ENCODE measurements at regions not wholly inside any gene's neighbourhood (a gene's known extent, or its start where the extent isn't known, plus 50 kb on each side); places are given as distances from the start of the nearest gene placed in this dataset.

DNA sequence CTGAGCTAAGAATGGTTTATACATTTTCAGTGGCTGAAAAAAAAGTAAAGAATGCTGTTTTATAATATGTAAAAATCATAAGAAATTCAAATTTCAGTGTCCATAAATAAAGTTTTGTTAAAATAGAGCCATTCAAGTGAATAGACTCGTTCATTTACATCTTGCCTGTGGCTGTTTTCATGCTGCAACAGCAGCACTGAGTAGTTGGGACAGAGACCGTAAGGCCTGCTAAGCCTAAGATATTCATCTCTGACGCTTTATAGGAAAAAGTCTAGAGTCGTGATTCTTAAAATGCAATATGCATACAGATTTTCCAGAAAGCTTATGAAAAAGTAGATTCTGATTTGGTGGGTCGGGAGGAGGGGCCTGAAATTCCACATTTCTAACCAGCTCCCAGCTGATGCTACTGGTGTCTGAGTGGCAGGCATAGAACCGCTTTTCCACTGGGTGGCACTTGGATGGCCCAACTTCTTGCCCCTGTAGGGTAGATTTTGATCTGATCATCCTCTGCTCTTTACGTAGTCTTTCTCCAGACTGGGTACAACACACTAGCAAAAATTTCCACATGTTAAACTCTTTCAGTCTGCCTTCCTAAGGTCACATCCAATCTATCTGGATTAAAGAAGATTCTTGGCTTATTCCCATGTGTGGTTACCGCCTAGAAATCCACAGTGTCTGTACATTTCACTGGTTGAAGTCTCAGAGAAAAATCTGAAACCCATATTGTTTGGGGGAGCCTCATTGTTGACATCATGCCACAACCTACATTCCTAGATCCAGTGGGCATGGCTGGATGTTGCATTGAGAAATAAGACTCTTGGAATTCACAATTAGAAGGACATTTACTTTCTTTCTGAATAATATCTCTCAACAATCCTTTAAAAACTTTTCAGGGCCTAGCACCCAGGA lies 151.2 kb downstream of the C12orf75 start:
- intact Hi-C loops (cut with DNase I), result no loop called here
- WGBS, 3 donors, result 95 to 96% (median 95%) methylated on average over 8 of the region's 8 CpGs
- TF ChIP-seq POLR2A (IDR thresholded peaks at IDR 0.05) (no peak), EP300 (IDR thresholded peaks at IDR 0.05) (no peak)
- TF ChIP-seq, protein P1, sequence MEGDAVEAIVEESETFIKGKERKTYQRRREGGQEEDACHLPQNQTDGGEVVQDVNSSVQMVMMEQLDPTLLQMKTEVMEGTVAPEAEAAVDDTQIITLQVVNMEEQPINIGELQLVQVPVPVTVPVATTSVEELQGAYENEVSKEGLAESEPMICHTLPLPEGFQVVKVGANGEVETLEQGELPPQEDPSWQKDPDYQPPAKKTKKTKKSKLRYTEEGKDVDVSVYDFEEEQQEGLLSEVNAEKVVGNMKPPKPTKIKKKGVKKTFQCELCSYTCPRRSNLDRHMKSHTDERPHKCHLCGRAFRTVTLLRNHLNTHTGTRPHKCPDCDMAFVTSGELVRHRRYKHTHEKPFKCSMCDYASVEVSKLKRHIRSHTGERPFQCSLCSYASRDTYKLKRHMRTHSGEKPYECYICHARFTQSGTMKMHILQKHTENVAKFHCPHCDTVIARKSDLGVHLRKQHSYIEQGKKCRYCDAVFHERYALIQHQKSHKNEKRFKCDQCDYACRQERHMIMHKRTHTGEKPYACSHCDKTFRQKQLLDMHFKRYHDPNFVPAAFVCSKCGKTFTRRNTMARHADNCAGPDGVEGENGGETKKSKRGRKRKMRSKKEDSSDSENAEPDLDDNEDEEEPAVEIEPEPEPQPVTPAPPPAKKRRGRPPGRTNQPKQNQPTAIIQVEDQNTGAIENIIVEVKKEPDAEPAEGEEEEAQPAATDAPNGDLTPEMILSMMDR (IDR thresholded peaks at IDR 0.05), result no peak

DNA sequence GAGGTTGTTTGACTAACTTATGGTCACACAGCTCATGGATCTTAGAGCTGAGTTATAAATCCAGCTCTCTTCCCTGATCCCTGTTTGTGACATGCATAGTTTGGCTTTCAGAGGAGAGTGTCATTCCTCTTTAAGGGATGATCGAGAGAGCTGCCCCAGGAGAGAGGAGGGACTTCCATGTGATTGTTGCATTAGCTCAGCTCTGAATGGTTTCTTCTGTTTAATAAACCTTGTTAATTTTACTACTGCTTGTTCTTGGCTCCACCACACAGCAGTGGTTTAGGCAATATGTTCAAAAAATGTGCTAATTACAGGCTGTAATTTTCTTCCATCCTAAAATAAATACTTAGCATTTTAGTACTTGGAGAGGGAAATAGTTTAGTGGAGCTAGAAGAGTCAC lies 152.5 kb downstream of the C12orf75 start:
- Histone ChIP-seq H3K9me3 (no peaks in the 10 kb centered on the region), H3K27me3 (no peaks in the 10 kb centered on the region), H3K36me3 (no peaks in the 10 kb centered on the region), H3K4me3 (no peak overlapping the region), H3K27ac (no peak overlapping the region), H3K4me1 (ENCODE audit: insufficient read depth) (peaks cover 5% of the 10 kb centered on the region)
- TF ChIP-seq, protein P1 (IDR thresholded peaks at IDR 0.05), result no peak
- TF ChIP-seq POLR2A (IDR thresholded peaks at IDR 0.05) (no peak), EP300 (IDR thresholded peaks at IDR 0.05) (no peak)
- DNase-seq, result no peak
- WGBS, 3 donors, result 32 to 56% (median 45%) methylated on average over 1 of the region's 1 CpG
- intact Hi-C loops (cut with DNase I), result no loop called here

More for the DNA sequence above, 151.2 kb downstream of the C12orf75 start:
- no peak overlapping the region for H3K27ac ChIP-seq
- H3K4me1 ChIP-seq (ENCODE audit: insufficient read depth), result peaks cover 5% of the 10 kb centered on the region
- no peak for DNase-seq
- no peaks in the 10 kb centered on the region for H3K9me3 ChIP-seq
- H3K27me3 ChIP-seq, result no peaks in the 10 kb centered on the region
- H3K36me3 ChIP-seq, result no peaks in the 10 kb centered on the region
- no peak overlapping the region for H3K4me3 ChIP-seq

DNA sequence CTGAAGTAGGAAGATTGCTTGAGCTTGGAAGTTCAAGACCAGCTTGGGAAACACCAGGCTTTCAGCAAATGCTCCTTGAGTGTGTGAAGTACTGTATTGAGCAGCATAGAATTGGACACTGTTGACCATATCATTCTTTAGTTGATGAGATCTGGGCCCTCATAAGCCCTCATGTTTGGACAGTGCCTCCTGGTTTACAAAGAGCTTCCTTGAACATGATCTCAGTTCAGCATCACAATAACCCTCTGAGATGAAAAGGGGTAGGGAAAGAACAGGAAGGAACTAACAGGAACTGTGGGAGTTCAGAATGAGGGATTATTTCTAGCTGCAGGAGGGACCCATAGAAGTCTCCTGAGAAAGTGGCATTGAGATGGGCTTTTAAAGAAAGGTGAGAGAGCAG lies 153.2 kb downstream of the C12orf75 start:
- TF ChIP-seq POLR2A (IDR thresholded peaks at IDR 0.05) (no peak), EP300 (IDR thresholded peaks at IDR 0.05) (no peak)
- TF ChIP-seq, protein P1 (IDR thresholded peaks at IDR 0.05), result no peak
- Histone ChIP-seq H3K27ac (no peak overlapping the region), H3K4me3 (no peak overlapping the region), H3K4me1 (ENCODE audit: insufficient read depth) (peaks cover 5% of the 10 kb centered on the region), H3K36me3 (no peaks in the 10 kb centered on the region), H3K27me3 (no peaks in the 10 kb centered on the region), H3K9me3 (no peaks in the 10 kb centered on the region)
- intact Hi-C loops (cut with DNase I), result no loop called here
- DNase-seq, result no peak

DNA sequence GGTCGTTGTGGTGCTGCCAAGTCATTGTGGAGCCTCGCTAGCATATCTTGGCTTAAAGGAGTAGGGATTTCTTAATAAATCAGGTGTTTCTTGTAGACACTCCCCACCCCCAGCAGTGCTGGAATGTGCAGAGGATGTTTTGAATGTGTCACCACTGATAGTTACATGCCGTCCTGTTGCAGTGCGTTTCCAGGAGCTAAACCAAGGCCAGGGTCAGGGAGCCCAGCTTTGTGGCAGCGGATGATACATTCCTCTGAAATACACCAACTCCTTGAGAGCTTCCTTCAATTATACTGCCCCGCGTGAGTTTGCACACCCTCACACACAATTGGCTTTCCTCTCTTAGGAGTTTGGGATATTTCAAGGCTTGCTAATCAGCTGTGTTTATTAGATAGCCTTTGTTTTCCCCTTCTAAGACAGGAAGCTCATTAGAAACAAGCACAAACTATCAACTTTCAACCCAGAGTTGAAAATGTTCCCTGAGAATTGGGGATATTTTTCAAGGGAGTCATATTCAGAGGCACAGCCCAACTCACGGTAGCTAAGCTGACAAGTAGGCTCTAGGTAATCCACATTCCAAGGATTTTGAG lies 154.9 kb downstream of the C12orf75 start:
- no peaks in the 10 kb centered on the region for H3K9me3 ChIP-seq
- H3K4me3 ChIP-seq, result no peak overlapping the region
- intact Hi-C loops (cut with DNase I), result no loop called here
- H3K27ac ChIP-seq, result no peak overlapping the region
- 6 to 19% (median 8%) methylated on average over 8 of the region's 8 CpGs for WGBS, 3 donors
- TF ChIP-seq, protein P1 (IDR thresholded peaks at IDR 0.05), result no peak
- TF ChIP-seq EP300 (IDR thresholded peaks at IDR 0.05), result no peak
- no peak for TF ChIP-seq POLR2A (IDR thresholded peaks at IDR 0.05)
- no peaks in the 10 kb centered on the region for H3K27me3 ChIP-seq
- no peaks in the 10 kb centered on the region for H3K36me3 ChIP-seq
- peaks cover 5% of the 10 kb centered on the region for H3K4me1 ChIP-seq (ENCODE audit: insufficient read depth)
- peak; percentile 16 to 42 (median 25) for DNase-seq

All from ovary (tissue), 7 donors.